NCI-H1417 treated with DMSO at 0.1 percent for 48 hours (cell line): ENCODE measurements at regions not wholly inside any gene's neighbourhood (a gene's known extent, or its start where the extent isn't known, plus 50 kb on each side); places are given as distances from the start of the nearest gene placed in this dataset.
A peak's percentile ranks its signal among the peaks of the same experiment; 100 is the strongest.

ENCODE experiments used
- DNase-seq: peaks from one replicate; lab custom pipeline; 2025; lab: John Stamatoyannopoulos, UW

DNA sequence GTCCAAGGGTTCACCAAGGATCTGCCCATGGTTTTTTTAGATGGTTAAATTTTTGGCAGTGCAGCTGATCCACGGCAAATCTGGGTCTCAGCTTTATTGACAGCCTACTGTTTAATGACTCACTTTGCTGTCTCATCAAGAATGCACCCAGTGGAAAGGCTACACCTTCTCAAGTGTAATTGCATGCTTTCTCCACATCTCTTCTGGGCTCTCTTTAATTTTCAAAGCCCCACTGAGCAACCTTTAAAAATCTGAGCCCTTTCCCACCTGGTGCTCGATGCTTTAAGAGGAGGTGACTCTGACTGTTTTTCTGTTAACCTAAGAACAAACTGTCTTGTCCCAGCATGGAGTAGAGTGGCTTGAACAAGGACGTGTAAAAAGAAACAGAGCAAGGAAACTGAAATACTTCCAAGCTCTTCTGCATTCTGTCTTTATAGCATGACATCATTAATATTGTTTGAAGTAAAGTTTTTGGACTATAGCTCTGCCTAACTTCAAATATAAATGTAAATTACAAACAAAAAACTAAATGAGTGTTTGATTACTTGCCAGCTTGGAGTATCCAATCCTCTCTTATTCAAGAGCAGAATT, 214.2 kb upstream of the KRR1 start:
- DNase-seq = no peak

DNA sequence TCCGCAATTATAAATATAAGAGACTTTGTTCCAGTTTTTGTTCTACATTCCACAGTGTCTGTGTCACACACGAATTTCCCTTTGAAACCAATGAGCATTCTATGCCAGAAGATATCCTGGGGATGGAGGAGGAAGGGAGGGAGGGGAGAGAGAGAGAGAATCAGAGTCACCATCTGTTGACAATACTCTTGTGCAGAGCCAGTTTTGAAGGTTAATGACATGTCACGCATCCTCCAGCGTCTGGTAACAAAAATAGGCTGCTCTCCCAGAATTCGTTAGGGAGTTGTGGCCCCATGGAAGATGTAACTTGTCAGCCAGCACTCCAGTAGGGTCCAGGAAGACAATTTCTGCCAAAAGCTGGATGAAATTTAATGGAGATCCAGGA, 213.5 kb upstream of the KRR1 start:
- peak; percentile 7 for DNase-seq

DNA sequence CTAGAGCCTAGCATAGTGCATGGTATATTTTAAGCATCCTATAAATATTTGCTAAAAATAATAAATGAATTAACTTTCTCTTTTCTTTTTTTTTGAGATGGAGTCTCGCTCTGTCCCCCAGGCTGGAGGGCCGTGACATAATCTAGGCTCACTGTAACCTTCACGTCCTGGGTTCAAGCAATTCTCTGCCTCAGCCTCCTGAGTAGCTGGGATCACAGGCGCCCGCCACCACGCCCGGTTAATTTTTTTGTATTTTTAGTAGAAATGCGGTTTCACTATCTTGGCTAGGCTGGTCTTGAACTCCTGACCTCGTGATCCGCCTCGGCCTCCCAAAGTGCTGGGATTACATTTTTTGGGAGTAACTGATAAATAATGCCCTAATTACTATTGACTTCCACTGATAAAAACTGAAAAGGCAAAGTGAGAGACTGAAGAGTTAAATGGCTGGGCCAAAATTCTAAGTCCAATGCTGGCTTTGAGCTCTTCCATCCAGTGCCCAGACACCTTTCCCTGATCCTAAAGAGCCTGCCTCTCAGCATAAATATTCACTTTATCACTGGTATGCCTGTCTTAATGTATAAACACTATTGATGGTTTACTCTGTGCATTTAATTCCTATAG, 213.0 kb upstream of the KRR1 start:
- DNase-seq = no peak

DNA sequence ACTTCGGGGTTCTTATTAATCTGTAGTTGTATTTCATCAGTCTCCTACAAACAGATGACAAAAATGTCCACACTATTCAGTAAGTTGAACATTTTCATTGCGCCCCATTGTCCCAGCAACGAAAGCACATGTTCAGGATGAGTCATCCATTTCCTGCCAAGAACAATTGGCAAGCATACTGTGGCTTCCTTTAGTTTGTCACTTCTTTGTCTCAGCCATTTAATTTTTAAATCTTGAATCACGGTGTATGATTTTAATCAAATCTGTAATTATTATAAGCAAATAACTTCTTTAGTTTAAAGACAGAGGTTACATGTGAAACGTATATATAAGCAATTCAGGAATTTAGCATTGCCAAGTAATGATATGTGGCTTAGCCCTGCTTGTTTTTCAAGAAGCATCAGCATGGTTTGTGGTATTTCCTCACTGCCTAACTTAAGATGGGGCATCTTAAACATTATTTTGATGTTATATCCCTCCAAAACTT, 211.3 kb upstream of the KRR1 start:
- DNase-seq = no peak

DNA sequence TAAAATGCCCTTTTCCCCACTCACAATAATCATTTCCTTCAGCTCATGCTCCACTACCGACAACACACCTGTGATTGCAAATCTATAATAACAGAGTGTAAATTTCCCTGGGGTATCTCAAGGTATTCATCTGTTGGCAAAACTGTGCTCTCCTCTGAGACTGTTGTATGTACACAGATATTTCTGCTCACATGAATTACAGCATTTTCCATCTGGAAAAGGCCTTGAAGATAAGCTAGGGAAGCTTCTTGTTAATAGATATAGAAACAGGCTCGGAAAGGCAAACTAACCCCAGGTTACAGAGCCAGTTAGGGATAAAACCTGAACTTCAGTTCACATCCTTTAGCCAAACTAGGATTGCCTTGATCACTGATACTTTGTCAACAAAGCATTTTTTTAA, 210.4 kb upstream of the KRR1 start:
- DNase-seq = no peak

DNA sequence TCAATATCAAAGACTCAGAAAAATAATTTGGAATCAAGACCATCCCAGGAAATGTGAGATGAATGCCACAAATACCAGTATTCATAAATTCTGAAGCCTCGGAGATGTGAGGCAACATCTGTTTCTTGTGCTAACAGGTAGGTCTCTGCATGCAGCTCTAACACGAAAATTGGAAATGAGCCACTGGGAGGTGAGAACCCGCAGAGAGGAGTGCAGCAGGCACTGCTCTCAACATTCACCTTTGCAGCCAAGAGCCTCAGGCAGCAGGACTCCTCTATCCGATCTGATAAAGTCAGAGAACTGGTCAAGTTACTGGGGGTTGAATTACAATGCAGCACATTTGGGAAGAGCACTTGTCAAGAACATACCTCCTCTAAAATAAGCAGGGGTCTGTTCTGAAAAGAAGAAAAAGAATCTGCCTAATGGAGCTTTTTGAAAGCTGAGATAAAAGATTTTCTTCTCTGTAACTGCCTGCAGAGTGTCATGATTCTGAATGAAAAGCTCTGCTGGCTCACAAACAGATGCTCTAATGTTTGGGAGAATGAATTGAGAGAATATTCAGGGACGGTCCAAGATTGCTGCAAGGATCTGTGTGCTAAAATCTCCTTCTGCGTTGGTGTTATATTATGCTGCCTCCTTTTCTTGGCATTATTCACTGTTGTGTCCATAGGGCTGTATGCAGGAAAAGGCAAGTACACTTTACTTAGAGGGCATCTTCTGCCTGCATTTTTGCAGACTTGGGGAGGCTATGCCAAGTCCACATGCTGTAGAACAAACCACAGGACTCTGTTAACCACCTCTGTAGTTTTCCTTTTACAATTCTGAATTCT, 209.6 kb upstream of the KRR1 start:
- DNase-seq = no peak

DNA sequence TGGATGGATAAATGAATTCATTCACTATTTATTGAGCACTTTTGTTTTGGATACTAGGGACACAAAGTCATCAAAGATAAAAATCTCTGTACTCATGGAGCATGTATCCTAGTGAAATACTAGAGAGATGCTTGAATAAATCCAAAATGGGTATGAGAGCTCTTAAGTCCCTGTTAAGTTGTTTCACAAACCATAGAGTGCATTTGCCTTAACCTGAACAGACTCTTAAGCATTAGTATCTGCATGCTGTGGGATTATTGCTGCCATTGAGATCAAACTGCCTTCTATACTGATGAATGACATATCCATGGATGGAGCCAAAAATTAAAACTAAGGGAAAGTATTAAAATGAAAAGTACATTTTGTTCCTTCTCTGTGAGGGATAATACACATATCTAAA, 206.5 kb upstream of the KRR1 start:
- no peak for DNase-seq

DNA sequence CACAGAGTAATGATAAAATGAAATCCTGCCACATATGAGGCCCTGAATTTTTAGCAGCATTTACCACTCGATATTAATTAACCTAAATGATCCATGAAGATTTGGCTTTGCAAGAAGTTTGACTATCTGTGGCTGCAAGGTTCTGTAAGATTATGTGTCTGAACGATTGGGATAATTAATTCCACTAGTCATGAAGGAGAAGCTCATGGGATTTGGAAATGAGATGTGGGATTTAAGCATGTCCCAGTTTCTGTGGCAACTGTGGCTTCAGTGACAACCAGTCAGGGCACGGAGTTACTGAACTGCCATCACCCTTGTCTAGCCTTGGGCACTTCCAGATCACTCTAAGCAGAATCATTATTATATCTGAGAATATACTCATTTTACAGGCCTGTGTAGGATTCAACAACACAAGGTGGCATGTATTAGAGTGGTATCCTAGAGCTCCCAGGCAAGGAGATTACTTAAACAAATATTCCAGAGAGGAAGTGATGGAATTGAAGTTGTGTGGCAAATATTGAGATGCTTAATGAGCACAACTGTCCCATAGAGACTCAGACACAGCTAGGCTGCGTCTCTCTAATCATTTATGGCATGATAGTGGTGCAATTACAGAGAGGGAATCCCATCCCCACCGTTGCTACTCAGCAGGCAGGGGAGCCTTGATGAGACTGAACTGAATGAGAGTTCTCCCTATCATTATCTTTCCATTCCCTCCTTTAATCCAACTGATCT, 205.0 kb upstream of the KRR1 start:
- DNase-seq = no peak

DNA sequence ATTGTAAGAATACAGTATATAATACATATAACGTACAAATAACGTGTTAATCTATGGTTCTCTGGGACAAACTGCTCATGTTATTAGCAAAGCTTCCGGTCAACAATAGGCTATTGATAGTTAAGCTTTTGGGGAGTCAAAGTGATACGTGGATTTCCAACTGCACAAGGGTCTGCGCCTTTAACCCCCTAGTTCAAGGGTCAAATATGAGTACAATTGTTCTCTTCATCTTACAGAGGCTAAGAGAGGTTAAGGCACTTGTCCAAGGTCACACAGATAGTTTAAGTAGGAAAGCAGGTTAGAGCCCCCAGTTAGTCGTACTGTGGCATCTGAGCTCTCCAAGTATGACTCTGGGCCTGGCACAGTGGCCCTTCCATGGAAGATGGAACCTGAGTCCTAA, 204.3 kb upstream of the KRR1 start:
- DNase-seq = no peak

DNA sequence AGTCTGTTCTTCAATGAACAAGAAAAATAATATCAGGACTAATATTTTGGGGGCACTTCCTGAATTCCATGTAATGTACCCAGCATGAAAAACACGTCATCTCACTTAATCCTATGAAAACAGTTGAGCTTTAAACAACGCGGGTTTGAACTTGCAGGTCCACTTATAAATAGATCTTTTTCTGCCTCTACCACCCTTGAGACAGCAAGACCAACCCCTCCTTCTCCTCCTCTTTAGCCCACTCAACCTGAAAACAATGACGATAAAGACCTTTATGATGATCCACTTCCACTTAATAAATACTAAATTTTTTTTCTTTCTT, 203.9 kb upstream of the KRR1 start:
- no peak for DNase-seq

DNA sequence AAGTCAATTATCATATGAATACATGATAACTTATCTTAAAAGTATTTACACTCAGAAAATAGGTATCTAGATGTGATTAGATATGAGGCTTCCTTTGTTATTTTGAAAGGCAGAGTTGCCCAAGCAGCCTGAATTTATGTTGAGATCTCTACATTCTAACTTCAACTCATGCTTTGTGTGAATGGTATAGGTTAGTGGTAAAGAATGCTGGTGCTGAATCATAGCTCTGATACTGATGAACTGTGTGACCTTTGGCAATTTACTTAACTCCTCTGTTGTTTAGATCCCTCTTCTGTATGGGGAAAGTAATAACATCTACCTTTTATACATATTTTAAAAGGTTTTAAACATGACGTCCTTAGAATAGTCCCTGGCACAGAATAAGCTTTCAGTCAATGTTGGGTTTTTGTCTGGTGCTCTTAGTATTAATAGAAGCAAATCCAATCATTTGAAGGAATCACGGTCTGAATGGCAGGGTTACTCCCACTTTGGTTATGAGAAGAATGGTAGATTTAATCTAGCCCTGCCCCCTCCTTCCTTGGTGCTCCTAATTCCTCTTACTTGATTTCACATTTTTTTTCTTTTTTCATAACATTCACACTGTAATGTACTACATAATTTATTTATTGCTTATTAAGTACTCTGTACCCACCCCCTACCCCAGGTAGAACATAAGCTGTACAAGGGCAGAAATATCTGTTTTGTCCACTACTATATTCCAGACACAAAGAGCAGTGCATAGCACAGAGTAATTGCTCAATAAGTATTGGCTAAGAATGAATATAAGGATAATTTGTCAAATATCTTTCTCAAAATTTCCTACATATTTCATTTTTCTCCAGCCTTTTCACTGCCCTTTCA, 203.3 kb upstream of the KRR1 start:
- DNase-seq = no peak

DNA sequence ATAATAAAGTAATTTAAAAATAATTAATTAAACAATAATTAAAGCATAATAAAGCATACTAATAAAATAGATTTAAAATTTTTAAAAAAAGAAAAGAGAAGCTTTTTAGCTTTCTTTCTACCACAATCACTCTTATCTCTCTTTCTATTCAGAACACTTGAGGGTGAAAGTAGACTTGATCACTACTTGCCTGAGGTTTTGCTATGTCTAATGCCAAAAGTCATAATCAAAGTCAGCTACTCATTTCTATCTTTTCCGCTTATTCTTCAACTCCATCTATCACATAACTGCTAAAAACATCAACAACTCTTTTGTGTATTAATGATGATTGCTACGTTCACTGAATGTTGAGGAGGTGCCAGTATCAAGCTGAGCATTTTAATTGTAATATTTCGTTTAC, 202.0 kb upstream of the KRR1 start:
- no peak for DNase-seq

DNA sequence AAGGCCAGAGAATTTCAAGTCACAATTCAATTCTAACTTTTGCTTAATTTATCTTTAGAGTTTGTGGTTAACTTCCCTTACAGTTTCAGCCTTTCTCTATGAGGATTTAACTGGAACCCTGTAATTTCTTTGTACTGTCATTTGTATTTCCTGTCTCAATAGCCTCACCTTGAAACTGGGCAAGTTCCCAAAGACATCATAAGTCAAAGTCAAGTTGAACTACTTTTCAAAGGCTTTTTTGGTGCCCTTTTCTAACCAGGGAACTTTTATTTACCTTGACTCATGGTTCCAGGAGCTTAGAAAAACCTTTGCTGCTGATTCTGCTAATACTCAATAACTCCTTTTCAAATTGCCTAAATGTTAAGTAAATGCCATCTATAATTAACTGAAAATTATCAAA, 200.8 kb upstream of the KRR1 start:
- no peak for DNase-seq

DNA sequence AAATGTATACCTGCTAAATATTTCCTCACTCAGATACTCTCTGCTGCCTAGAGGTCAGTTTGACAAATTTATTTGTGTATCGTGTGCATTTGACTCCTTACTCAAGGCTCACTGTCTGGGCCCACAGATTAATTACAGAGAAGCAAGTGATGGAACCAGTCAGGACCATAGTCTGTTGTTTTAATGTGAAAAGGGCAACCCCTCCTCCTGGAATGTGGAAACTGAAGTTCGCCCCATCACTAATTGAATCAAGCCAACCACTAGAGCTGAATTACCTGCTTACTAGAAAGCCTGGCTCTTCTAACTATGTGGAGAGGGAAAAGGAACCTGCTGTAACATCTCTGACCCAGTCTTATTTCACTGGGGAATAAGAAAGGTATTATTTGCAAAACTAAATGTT, 199.9 kb upstream of the KRR1 start:
- DNase-seq = no peak

DNA sequence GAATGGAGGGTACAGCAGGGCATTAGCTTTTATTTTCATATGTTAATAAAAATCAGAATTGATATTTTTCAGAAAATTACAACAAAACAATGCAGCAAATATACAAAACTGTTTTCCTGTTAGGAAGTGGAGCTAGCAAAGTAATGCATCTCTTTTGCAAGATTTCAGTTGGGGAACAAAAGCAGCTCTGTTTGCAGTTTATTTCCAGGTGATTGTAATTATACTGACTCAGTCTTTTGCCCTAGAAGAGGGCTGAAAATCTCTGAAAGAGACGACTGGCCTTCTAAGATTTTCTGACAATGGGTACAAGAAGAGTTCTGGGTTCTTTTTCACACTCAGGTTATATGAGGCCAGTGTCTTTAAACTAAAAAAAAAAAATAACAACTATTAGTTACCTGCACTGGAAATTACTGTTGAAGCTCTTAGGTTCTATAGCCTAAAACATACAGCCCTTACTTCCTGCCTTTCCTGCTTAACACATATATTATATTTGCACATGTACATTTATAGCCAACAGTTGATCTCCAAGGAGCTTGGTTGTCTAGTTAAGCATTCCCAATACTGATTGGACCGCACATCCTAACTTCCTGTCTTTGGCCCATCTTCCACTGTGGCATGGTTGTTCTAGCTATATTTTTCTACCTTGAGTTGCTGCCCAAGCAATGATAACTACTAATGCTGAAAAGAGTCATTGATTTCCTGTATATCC, 199.1 kb upstream of the KRR1 start:
- DNase-seq = no peak

DNA sequence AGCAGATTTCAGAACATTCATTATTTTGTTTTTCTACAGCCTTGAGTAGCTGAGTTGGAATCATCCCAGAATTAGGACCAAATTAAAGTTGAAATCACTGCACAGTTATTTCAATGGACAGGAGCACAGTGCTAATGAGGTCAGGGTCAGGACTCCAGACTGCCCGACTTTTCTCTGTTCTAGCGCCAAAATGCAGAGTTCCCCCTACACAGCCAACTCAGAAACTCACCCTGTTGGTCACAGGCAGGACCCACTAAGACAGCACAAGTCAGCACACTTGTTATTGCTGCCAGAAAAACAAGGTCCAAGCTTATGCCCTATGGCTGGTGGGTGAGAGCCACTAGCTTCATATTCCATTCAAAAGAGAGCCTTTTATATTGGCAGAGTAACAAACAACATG, 198.1 kb upstream of the KRR1 start:
- no peak for DNase-seq

DNA sequence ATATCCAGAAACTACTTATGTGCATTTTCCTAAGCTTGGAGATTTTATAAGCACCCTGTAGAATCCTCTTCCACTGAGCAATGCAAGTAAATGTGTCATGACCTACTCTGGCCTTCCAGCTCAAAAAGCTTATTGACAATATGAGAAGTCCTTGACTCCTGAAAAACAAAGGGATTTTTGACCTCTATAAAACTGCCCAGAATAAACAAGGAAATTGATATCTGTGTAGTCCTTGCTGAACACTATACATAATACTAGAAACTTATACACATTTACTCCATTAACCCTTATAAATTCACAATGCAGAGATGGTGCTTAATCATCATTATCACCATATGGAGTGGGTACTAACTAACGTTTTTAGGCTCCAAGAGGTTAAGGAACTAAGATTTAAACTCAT, 197.4 kb upstream of the KRR1 start:
- DNase-seq = no peak

DNA sequence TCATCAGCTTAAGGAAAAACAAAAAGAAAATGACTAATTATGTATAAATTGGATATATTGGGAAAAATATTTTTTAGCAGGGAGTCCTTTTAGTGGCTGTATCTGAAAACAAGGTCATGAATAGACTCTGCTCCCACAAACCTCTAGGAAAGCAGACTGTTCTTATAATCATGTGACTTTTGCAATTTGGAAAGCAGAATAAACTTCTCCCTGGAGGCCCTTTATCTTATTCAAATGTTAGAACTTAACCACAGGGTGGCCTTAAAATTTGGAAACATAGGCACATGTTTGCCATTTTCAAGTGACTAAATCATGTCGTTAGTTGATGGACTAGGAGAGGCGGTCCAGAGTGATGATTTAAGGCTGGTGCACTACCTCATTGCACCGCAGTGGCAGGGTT, 196.6 kb upstream of the KRR1 start:
- DNase-seq = no peak

DNA sequence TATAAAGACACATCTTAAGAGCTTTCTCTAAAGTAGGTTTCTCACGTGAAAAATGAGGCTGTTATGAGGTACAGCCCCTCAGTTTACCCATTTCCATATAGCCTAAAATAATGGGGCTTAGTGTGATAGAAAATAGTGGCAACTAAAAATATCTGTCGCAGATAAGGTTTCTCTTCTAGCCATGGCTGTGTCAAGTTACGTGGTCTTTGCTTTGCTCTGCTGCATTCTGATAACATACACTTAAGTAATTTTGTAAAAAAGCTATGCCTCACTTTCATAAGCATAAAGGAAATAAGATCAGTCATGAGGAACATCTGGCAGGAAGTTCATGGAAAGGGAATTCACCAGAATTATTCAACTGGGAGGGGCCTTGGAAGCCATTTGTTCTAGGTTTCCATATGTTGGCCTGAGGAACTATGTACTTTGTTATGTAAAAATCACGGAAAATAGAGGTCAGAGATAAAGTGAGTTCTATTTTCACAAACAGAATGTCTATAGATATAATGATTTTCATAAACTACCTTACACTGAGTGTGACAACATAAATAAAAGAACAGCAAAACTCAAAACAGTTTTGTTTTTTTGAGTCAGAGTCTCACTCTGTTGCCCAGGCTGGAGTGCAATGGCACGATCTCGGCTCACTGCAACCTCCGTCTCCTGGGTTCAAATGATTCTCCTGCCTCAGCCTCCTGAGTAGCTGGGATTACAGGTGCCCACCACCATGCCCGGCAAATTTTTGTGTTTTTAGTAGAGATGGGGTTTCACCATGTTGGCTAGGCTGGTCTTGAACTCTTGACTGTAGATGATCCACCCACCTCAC, 195.6 kb upstream of the KRR1 start:
- no peak for DNase-seq
